ENCODE measurements at regions not wholly inside any gene's neighbourhood (a gene's known extent, or its start where the extent isn't known, plus 50 kb on each side); places are given as distances from the start of the nearest gene placed in this dataset.

DNA sequence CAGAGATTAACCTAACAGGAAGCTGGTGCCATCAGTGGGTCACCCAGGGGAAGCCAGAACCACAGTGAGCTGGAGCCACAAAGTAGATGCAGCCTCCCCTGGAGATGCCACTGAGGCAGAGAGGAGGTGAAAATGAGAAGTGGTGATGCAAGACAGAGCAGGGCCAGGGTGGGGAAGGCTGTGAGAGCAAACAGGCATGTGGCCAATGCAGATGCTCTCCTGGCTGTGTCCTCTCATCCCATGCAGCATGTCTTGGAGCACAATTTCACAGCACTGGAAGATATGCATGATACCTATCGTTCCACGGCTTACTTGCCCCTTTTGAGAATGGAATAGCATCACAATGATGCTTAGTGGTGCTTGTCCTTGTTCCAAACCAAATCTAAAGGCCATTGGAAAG is 126.3 kb downstream of the ABHD5 start:
- no peak for DNase-seq (ENCODE audit: low read depth in 1 of 2, low spot score in 1 of 2)
- H3K4me3 ChIP-seq (replicated peaks; ENCODE audit: insufficient read depth, low read length): no peak overlapping the region
- no peak overlapping the region for H3K27ac ChIP-seq (replicated peaks)
- TF ChIP-seq SPI1 (IDR thresholded peaks at IDR 0.05; ENCODE audit: borderline replicate concordance, low read depth): no peak
- TF ChIP-seq, protein P1, sequence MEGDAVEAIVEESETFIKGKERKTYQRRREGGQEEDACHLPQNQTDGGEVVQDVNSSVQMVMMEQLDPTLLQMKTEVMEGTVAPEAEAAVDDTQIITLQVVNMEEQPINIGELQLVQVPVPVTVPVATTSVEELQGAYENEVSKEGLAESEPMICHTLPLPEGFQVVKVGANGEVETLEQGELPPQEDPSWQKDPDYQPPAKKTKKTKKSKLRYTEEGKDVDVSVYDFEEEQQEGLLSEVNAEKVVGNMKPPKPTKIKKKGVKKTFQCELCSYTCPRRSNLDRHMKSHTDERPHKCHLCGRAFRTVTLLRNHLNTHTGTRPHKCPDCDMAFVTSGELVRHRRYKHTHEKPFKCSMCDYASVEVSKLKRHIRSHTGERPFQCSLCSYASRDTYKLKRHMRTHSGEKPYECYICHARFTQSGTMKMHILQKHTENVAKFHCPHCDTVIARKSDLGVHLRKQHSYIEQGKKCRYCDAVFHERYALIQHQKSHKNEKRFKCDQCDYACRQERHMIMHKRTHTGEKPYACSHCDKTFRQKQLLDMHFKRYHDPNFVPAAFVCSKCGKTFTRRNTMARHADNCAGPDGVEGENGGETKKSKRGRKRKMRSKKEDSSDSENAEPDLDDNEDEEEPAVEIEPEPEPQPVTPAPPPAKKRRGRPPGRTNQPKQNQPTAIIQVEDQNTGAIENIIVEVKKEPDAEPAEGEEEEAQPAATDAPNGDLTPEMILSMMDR (IDR thresholded peaks at IDR 0.05; ENCODE audit: insufficient read depth, low read length): no peak
- TF ChIP-seq, protein P2, sequence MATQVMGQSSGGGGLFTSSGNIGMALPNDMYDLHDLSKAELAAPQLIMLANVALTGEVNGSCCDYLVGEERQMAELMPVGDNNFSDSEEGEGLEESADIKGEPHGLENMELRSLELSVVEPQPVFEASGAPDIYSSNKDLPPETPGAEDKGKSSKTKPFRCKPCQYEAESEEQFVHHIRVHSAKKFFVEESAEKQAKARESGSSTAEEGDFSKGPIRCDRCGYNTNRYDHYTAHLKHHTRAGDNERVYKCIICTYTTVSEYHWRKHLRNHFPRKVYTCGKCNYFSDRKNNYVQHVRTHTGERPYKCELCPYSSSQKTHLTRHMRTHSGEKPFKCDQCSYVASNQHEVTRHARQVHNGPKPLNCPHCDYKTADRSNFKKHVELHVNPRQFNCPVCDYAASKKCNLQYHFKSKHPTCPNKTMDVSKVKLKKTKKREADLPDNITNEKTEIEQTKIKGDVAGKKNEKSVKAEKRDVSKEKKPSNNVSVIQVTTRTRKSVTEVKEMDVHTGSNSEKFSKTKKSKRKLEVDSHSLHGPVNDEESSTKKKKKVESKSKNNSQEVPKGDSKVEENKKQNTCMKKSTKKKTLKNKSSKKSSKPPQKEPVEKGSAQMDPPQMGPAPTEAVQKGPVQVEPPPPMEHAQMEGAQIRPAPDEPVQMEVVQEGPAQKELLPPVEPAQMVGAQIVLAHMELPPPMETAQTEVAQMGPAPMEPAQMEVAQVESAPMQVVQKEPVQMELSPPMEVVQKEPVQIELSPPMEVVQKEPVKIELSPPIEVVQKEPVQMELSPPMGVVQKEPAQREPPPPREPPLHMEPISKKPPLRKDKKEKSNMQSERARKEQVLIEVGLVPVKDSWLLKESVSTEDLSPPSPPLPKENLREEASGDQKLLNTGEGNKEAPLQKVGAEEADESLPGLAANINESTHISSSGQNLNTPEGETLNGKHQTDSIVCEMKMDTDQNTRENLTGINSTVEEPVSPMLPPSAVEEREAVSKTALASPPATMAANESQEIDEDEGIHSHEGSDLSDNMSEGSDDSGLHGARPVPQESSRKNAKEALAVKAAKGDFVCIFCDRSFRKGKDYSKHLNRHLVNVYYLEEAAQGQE (IDR thresholded peaks at IDR 0.05; ENCODE audit: insufficient replicate concordance, low read depth): no peak
- no peak for TF ChIP-seq POLR2AphosphoS5 (IDR thresholded peaks at IDR 0.05; ENCODE audit: low read depth)
- no peak for TF ChIP-seq GABPA (IDR thresholded peaks at IDR 0.05; ENCODE audit: low read depth)
- no peaks in the 10 kb centered on the region for H3K27me3 ChIP-seq (ENCODE audit: insufficient read depth, poor library complexity, severe bottlenecking)

DNA sequence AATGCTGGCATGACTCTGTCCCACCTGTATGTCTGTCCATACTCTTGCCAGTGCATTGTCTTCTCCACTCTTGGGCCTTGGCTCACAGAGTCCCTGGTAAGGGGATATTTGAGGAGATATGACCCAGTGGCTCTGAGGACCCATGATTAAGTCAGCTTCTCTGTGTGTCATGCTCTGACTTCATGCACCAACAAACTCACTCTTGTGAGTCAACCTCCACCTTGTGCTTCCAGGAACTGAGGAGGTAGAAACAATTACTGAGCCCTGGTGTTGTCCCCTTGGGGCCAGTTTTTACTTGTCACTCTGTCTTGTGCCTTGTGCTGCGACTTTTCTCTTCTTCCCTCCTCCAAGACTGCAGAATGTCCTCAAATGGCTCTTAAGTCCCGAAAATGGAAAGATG is 127.1 kb downstream of the ABHD5 start:
- no peak overlapping the region for H3K4me3 ChIP-seq (replicated peaks; ENCODE audit: insufficient read depth, low read length)
- no peak for DNase-seq (ENCODE audit: low read depth in 1 of 2, low spot score in 1 of 2)
- no peak for TF ChIP-seq SPI1 (IDR thresholded peaks at IDR 0.05; ENCODE audit: borderline replicate concordance, low read depth)
- TF ChIP-seq, protein P2 (IDR thresholded peaks at IDR 0.05; ENCODE audit: insufficient replicate concordance, low read depth): no peak
- TF ChIP-seq POLR2AphosphoS5 (IDR thresholded peaks at IDR 0.05; ENCODE audit: low read depth): no peak
- no peak for TF ChIP-seq GABPA (IDR thresholded peaks at IDR 0.05; ENCODE audit: low read depth)
- TF ChIP-seq, protein P1 (IDR thresholded peaks at IDR 0.05; ENCODE audit: insufficient read depth, low read length): no peak
- H3K27ac ChIP-seq (replicated peaks): no peak overlapping the region
- H3K27me3 ChIP-seq (ENCODE audit: insufficient read depth, poor library complexity, severe bottlenecking): no peaks in the 10 kb centered on the region

DNA sequence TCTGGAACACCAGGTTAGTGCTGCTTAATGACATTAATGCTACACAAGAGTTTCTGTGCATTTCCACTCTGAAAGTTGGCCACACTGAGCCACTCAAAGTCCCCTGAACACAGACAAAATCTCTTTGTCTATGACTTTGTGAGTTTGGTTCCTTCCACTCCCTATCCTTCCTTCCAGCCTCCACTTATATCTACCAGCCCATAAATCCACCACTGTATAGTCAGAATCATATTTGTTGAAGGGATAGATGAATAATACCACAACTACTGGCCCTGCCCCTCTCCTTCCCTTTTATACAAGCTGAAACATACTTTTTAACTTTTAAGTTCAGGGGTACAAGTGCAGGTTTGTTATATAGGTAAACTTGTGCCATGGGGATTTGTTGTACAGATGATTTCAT is 127.5 kb downstream of the ABHD5 start:
- H3K4me3 ChIP-seq (replicated peaks; ENCODE audit: insufficient read depth, low read length): no peak overlapping the region
- no peaks in the 10 kb centered on the region for H3K27me3 ChIP-seq (ENCODE audit: insufficient read depth, poor library complexity, severe bottlenecking)
- no peak for DNase-seq (ENCODE audit: low read depth in 1 of 2, low spot score in 1 of 2)
- TF ChIP-seq POLR2AphosphoS5 (IDR thresholded peaks at IDR 0.05; ENCODE audit: low read depth) (no peak), SPI1 (IDR thresholded peaks at IDR 0.05; ENCODE audit: borderline replicate concordance, low read depth) (no peak), GABPA (IDR thresholded peaks at IDR 0.05; ENCODE audit: low read depth) (no peak)
- TF ChIP-seq, protein P1 (IDR thresholded peaks at IDR 0.05; ENCODE audit: insufficient read depth, low read length): no peak
- TF ChIP-seq, protein P2 (IDR thresholded peaks at IDR 0.05; ENCODE audit: insufficient replicate concordance, low read depth): no peak
- H3K27ac ChIP-seq (replicated peaks): no peak overlapping the region

Data from HL-60 (cell line).